Astrocyte (in vitro differentiated cells and primary cell): ENCODE measurements at regions not wholly inside any gene's neighbourhood (a gene's known extent, or its start where the extent isn't known, plus 50 kb on each side); places are given as distances from the start of the nearest gene placed in this dataset.

Experiments used
- DNase-seq: peaks from one replicate; pipeline ENCODE4 v3.0.0-alpha.2; 2010; ENCODE audit warnings: low read depth
- FAIRE-seq: peaks from 2 replicates; lab custom pipeline; 2011; peaks lifted over from hg19 to GRCh38; lab: Jason Lieb, UNC
- H2AFZ ChIP-seq: 2 replicates; pipeline ENCODE4 v1.6.0; 2012; ENCODE audit warnings: low read depth, low read length, inconsistent platforms
- H3K27ac ChIP-seq: 2 replicates; pipeline ENCODE4 v1.5.1; 2011; ENCODE audit warnings: low read depth, low read length, inconsistent platforms
- H3K27me3 ChIP-seq: 2 replicates; pipeline ENCODE4 v1.6.0; 2011; ENCODE audit warnings: low read length, inconsistent platforms; ENCODE audit not compliant: insufficient read depth
- H3K36me3 ChIP-seq: 2 replicates; pipeline ENCODE4 v1.5.1; 2011; ENCODE audit warnings: low read length, inconsistent platforms; ENCODE audit not compliant: insufficient read depth
- H3K4me1 ChIP-seq: 2 replicates; pipeline ENCODE4 v1.5.1; 2011; ENCODE audit warnings: low read length, inconsistent platforms; ENCODE audit not compliant: insufficient read depth
- H3K4me2 ChIP-seq: 2 replicates; pipeline ENCODE4 v1.6.0; 2012; ENCODE audit warnings: low read length, inconsistent platforms
- H3K4me3 ChIP-seq: 2 replicates; pipeline ENCODE4 v1.5.1; 2011; ENCODE audit warnings: low read depth, mild to moderate bottlenecking, low read length, inconsistent platforms; ENCODE audit not compliant: insufficient read depth
- H3K79me2 ChIP-seq: 2 replicates; pipeline ENCODE4 v1.6.0; 2012; ENCODE audit warnings: mild to moderate bottlenecking, low read length, inconsistent platforms; ENCODE audit not compliant: insufficient read depth
- H3K9ac ChIP-seq: 2 replicates; pipeline ENCODE4 v1.6.0; 2012; ENCODE audit warnings: mild to moderate bottlenecking, low read length, inconsistent platforms
- H3K9me3 ChIP-seq: 2 replicates; pipeline ENCODE4 v1.5.1; 2012; ENCODE audit warnings: low read depth, mild to moderate bottlenecking, low read length, inconsistent platforms; ENCODE audit not compliant: insufficient read depth
- H4K20me1 ChIP-seq: 2 replicates; pipeline ENCODE4 v1.6.0; 2012; ENCODE audit warnings: low read length, inconsistent platforms; ENCODE audit not compliant: insufficient read depth
- H3K27ac Mint-ChIP-seq: one replicate; pipeline ENCODE4 v1.8.0; 2021; ENCODE audit warnings: mild to moderate bottlenecking, mixed read lengths; ENCODE audit not compliant: unreplicated experiment
- H3K27me3 Mint-ChIP-seq: one replicate; pipeline ENCODE4 v1.8.0; 2021; ENCODE audit warnings: low read depth, mixed read lengths; ENCODE audit not compliant: unreplicated experiment
- H3K36me3 Mint-ChIP-seq: one replicate; pipeline ENCODE4 v1.8.0; 2021; ENCODE audit warnings: low read depth, mixed read lengths; ENCODE audit not compliant: unreplicated experiment
- H3K4me1 Mint-ChIP-seq: one replicate; pipeline ENCODE4 v1.8.0; 2021; ENCODE audit warnings: low read depth, mixed read lengths; ENCODE audit not compliant: unreplicated experiment
- H3K4me3 Mint-ChIP-seq: one replicate; pipeline ENCODE4 v1.8.0; 2021; ENCODE audit warnings: mild to moderate bottlenecking, moderate library complexity, mixed read lengths; ENCODE audit not compliant: unreplicated experiment
- H3K9me3 Mint-ChIP-seq: one replicate; pipeline ENCODE4 v1.8.0; 2021; ENCODE audit warnings: mild to moderate bottlenecking, mixed read lengths; ENCODE audit not compliant: unreplicated experiment
- EZH2 ChIP-seq: IDR thresholded peaks from 2 replicates; pipeline ENCODE4 v1.6.1; 2012; ENCODE audit warnings: mild to moderate bottlenecking, low read length, inconsistent platforms; ENCODE audit not compliant: insufficient read depth
- TF ChIP-seq, protein P1 (sequence below): IDR thresholded peaks from 2 replicates; pipeline ENCODE4 v1.5.1; 2011; ENCODE audit warnings: low read depth, mild to moderate bottlenecking, inconsistent platforms, low read length, moderate library complexity; ENCODE audit not compliant: insufficient read depth

DNA sequence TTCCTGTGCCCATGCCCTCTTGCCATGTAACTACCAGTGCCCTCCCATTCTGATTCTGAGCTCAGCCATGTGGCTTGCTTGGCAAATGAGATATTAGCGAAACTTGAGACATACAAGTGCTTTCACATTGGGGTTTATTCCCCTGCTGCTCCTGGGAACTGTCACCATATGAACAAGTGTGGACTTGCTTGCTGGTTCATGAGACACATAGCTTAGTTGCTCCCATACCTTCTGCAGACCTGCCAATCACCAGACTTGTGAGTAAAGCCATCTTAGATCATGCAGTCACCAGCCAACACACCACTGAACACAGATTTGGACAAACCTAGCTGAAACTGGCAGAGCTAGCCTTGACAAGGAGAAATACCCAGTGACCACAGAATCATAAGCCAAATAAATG, 155.1 kb downstream of the SS18 start:
- H3K4me3 ChIP-seq: no peak overlapping the region
- H4K20me1 ChIP-seq: no peaks in the 10 kb centered on the region
- no peaks in the 10 kb centered on the region for H3K9me3 ChIP-seq
- DNase-seq (no peak), FAIRE-seq (no peak)
- H3K9ac ChIP-seq: no peak overlapping the region
- peaks cover 4% of the 10 kb centered on the region for H3K4me1 Mint-ChIP-seq
- no peak overlapping the region for H3K27ac Mint-ChIP-seq
- H3K4me3 Mint-ChIP-seq: no peak overlapping the region
- H3K36me3 Mint-ChIP-seq: no peaks in the 10 kb centered on the region
- no peaks in the 10 kb centered on the region for H3K79me2 ChIP-seq
- H3K9me3 Mint-ChIP-seq: no peaks in the 10 kb centered on the region
- no peaks in the 10 kb centered on the region for H3K27me3 ChIP-seq
- no peak overlapping the region for H3K4me2 ChIP-seq
- H2AFZ ChIP-seq: no peak overlapping the region
- no peaks in the 10 kb centered on the region for H3K36me3 ChIP-seq
- peaks cover 3% of the 10 kb centered on the region for H3K27me3 Mint-ChIP-seq
- H3K27ac ChIP-seq: no peak overlapping the region
- H3K4me1 ChIP-seq: no peaks in the 10 kb centered on the region
- TF ChIP-seq, protein P1, sequence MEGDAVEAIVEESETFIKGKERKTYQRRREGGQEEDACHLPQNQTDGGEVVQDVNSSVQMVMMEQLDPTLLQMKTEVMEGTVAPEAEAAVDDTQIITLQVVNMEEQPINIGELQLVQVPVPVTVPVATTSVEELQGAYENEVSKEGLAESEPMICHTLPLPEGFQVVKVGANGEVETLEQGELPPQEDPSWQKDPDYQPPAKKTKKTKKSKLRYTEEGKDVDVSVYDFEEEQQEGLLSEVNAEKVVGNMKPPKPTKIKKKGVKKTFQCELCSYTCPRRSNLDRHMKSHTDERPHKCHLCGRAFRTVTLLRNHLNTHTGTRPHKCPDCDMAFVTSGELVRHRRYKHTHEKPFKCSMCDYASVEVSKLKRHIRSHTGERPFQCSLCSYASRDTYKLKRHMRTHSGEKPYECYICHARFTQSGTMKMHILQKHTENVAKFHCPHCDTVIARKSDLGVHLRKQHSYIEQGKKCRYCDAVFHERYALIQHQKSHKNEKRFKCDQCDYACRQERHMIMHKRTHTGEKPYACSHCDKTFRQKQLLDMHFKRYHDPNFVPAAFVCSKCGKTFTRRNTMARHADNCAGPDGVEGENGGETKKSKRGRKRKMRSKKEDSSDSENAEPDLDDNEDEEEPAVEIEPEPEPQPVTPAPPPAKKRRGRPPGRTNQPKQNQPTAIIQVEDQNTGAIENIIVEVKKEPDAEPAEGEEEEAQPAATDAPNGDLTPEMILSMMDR: no peak
- TF ChIP-seq EZH2: no peak

DNA sequence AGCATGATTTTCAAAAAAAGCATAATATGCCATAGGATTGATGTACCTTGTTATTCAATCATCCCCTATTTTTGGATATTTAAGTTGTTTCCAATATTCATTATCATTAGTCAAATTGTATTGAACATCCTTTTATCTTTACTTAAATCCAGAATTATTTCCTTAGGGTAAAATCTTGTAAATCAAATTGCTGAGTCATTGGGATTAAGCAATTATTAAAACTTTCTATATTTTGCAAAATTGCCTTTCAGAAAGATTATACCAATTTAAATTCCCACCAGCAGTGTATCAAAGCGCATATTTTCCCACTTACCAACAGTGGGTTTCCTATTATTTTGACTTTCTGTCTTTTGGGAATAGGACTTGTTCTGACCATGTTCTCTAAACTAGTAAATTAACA, 159.3 kb downstream of the SS18 start:
- no peaks in the 10 kb centered on the region for H3K9me3 ChIP-seq
- no peaks in the 10 kb centered on the region for H3K36me3 ChIP-seq
- H3K27me3 ChIP-seq: no peaks in the 10 kb centered on the region
- H2AFZ ChIP-seq: no peak overlapping the region
- no peak overlapping the region for H3K27ac Mint-ChIP-seq
- no peaks in the 10 kb centered on the region for H3K4me1 ChIP-seq
- peaks cover 4% of the 10 kb centered on the region for H3K4me1 Mint-ChIP-seq
- no peaks in the 10 kb centered on the region for H3K79me2 ChIP-seq
- no peak overlapping the region for H3K4me3 ChIP-seq
- H3K4me3 Mint-ChIP-seq: no peak overlapping the region
- no peak for TF ChIP-seq EZH2
- TF ChIP-seq, protein P1: no peak
- no peaks in the 10 kb centered on the region for H3K27me3 Mint-ChIP-seq
- no peak overlapping the region for H3K9ac ChIP-seq
- no peak overlapping the region for H3K4me2 ChIP-seq
- H3K27ac ChIP-seq: no peak overlapping the region
- no peaks in the 10 kb centered on the region for H3K36me3 Mint-ChIP-seq
- H3K9me3 Mint-ChIP-seq: no peaks in the 10 kb centered on the region
- no peaks in the 10 kb centered on the region for H4K20me1 ChIP-seq
- no peak for FAIRE-seq
- no peak for DNase-seq

DNA sequence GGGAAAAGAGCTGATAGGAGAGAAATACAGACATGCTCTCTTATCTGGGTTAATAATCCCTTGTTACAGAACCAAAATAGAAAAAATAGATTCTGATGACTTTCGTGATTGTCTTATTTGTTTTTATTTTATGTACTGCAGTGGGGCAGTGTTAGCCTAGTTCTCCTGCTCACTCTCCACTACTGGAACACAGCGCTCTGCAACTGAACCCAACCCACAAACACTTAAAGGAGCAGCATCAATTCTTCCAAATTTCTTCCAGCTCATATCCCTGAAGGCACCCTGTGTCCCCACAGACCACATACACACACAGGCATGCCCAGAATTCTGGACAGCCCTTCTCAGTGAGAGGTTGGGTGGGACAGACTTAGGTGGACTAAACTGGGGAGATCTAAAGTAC, 160.6 kb downstream of the SS18 start:
- Mint-ChIP-seq H3K9me3 (no peaks in the 10 kb centered on the region), H3K27ac (no peak overlapping the region), H3K4me3 (no peak overlapping the region), H3K36me3 (no peaks in the 10 kb centered on the region), H3K27me3 (no peaks in the 10 kb centered on the region), H3K4me1 (no peaks in the 10 kb centered on the region)
- Histone ChIP-seq H3K4me1 (no peaks in the 10 kb centered on the region), H3K4me3 (no peak overlapping the region), H3K4me2 (no peak overlapping the region), H3K9ac (no peak overlapping the region), H3K36me3 (no peaks in the 10 kb centered on the region), H3K9me3 (no peaks in the 10 kb centered on the region), H2AFZ (no peak overlapping the region), H3K27me3 (no peaks in the 10 kb centered on the region), H4K20me1 (no peaks in the 10 kb centered on the region), H3K27ac (no peak overlapping the region), H3K79me2 (no peaks in the 10 kb centered on the region)
- DNase-seq (no peak), FAIRE-seq (no peak)
- no peak for TF ChIP-seq EZH2
- TF ChIP-seq, protein P1: no peak
